HS-5 (cell line): ENCODE measurements at regions not wholly inside any gene's neighbourhood (a gene's known extent, or its start where the extent isn't known, plus 50 kb on each side); places are given as distances from the start of the nearest gene placed in this dataset.
A peak's percentile ranks its signal among the peaks of the same experiment; 100 is the strongest.

Experiments used
- DNase-seq: peaks from one replicate; pipeline ENCODE4 v3.0.0-alpha.2; 2012; ENCODE audit warnings: low read depth

- no peak for DNase-seq
Measured at GRCh38 chr7:40935435-40935834, 767.5 kb downstream of the INHBA start.

GRCh38 chr7:40923626-40924025, 779.3 kb downstream of the INHBA start:
- DNase-seq = no peak

- DNase-seq = peak; percentile 24
Measured at GRCh38 chr7:40922316-40922670, 780.6 kb downstream of the INHBA start.

GRCh38 chr7:40921589-40922315, 781.1 kb downstream of the INHBA start:
- DNase-seq = no peak

GRCh38 chr7:40918701-40919271, 784.0 kb downstream of the SUGCT start:
- peak; percentile 81 for DNase-seq

- DNase-seq = no peak
Measured at GRCh38 chr7:40916813-40917212, 782.0 kb downstream of the SUGCT start.

GRCh38 chr7:40915071-40915470, 780.3 kb downstream of the SUGCT start:
- no peak for DNase-seq
